T47D (cell line): ENCODE measurements at regions not wholly inside any gene's neighbourhood (a gene's known extent, or its start where the extent isn't known, plus 50 kb on each side); places are given as distances from the start of the nearest gene placed in this dataset.

Experiments used
- DNase-seq, 2 experiments: peaks; one replicate each; pipeline versions ENCODE4 v3.0.0 to v3.0.0-alpha.2; 2011 to 2012; ENCODE audit warnings: low read depth in 1 of 2, low spot score in 1 of 2
- JUND ChIP-seq: IDR thresholded peaks from 2 replicates; pipeline ENCODE4 v1.6.1; 2012; ENCODE audit warnings: low read depth
- in situ Hi-C: cut with HindIII; loops from 2 replicates; pipeline ENCODE4 v1.10.0; 2016; ENCODE audit warnings: low sequenced_read_pairs, low pct_unique_long_range_greater_than_20kb

DNA sequence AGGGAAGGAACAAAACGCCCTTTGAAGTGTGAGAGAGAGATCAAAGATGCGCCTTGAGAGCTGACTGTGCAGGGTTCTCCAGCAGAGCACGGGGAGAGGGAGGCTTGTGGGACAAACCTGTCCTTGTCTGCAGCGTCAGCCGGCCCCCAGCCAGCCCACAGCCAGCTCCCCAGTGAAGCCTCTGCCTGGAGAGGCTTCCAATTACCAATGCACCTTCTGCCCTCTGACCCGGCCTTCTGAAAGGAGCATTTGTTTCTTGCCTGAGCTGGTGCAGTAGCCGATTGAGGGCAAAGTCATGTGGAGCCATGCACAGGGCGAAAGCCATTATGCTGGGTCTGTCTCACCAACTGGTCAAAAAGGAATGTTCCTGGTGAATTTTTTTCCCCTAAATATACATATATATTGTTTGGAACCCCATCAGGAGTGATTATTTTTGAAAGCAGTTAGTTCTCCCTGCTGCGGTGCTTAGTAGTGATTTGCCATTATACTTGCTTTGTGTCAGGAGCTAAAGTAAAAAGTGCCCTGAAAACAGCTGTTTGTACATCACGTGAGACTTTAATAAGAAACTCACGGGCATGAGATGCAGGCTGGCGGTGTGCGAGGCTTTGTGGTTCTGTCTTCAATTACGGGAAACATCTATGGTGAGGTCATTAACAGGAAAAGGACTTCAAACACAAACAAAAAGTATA, 268.6 kb downstream of the KLF6 start:
- no peak for TF ChIP-seq JUND
- no peak for DNase-seq
- in situ Hi-C loops = no loop called here

DNA sequence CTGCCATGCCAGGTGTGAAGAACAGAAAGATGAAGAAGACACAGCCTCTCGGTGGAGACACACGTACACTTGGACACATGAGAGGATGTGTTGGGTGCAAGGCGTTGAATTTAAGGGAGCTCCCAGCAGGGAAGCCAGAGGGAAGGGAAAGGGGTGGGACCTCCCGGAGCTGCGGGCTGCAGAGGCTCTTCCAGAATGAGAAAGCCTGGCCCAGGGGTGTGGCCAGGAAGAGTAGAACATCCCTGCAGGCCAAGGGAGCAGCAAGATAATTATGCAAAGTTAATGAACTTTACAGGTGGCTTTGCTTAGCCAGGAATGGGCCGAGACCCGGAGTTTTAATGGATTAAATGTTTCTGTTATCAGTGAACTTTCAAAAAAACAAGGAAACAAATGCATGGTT, 270.3 kb downstream of the KLF6 start:
- DNase-seq = no peak
- no peak for TF ChIP-seq JUND
- in situ Hi-C loops = no loop called here

GRCh38 chr10:3512263-3512662, 272.7 kb downstream of the KLF6 start:
- no peak for TF ChIP-seq JUND
- in situ Hi-C loops = no loop called here
- DNase-seq = no peak

DNA sequence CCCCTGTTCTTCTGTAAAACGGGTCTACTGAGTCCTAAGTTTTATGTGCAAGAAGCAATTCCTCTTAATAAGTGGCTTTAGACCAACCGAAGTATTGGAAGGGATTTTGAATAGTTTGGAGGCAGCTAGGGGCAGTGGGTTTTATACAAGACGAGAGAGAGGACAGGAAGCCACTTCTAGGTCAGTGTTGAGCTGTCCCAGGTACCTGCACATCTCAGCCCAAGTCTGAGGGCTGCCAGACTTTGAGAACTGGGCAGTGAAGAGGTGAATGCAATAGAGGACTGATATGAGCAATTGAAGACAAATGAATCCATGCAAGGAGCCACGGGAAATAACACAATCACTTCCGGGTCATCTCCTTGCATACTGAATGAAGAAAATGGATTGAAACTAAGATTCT, 273.5 kb downstream of the KLF6 start:
- DNase-seq = no peak
- in situ Hi-C loops = no loop called here
- no peak for TF ChIP-seq JUND

GRCh38 chr10:3510741-3511140, 274.3 kb downstream of the KLF6 start:
- in situ Hi-C loops = no loop called here
- TF ChIP-seq JUND = no peak

GRCh38 chr10:3509355-3509754, 275.7 kb downstream of the KLF6 start:
- DNase-seq = no peak
- TF ChIP-seq JUND = no peak
- in situ Hi-C loops = no loop called here

More at GRCh38 chr10:3510741-3511140, 274.3 kb downstream of the KLF6 start:
- DNase-seq = no peak

- in situ Hi-C loops = no loop called here
- TF ChIP-seq JUND = no peak
Measured at GRCh38 chr10:3503299-3503698, 281.7 kb downstream of the KLF6 start.

GRCh38 chr10:3502673-3503072, 282.3 kb downstream of the KLF6 start:
- TF ChIP-seq JUND = no peak

More at GRCh38 chr10:3503299-3503698, 281.7 kb downstream of the KLF6 start:
- no peak for DNase-seq

GRCh38 chr10:3500408-3500856, 284.6 kb downstream of the KLF6 start:
- no peak for TF ChIP-seq JUND
- in situ Hi-C loops = no loop called here
- peak in 1 of 2 experiments; percentile 27 for DNase-seq

More at GRCh38 chr10:3502673-3503072, 282.3 kb downstream of the KLF6 start:
- DNase-seq = peak in 1 of 2 experiments; percentile 19
- in situ Hi-C loops = no loop called here

DNA sequence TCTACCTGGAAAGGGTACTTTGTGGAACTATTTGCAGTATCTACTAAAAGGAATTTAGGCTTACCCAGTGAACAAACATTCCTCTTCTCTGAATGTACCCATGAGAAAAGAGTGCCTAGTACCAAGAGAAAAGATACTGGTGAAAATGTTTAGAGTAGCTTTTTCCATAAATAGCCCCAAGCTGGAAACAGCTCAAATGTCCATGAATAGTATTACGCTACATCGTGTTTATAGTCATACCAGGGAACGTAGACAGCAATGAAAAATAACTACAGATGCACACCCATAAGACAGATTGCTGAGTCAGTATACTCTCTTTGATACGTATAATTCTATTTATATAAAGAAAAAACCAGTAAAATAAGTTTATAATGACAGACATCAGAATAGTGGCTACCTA, 285.9 kb downstream of the KLF6 start:
- in situ Hi-C loops = no loop called here
- peak in 1 of 2 experiments; percentile 46 for DNase-seq
- TF ChIP-seq JUND = no peak

DNA sequence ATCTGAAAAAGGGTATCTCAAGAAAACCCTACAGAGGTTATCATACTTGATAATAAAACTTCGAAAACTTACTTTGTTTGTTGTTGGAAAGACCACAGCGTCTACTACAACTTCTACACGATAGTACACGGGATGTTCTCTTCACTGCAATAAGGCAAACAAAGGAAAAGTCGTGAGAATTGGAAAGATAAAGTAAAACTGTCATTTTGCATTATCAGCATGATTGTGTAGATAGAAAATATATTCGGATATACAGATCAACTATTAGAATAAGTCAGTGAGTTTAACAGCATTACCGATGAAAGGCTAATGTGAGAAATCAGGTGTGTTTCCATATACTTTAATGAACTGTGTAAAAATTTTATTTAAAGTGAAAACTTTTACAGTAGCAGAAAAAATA, 287.4 kb downstream of the KLF6 start:
- no peak for DNase-seq
- TF ChIP-seq JUND = no peak
- in situ Hi-C loops = no loop called here

DNA sequence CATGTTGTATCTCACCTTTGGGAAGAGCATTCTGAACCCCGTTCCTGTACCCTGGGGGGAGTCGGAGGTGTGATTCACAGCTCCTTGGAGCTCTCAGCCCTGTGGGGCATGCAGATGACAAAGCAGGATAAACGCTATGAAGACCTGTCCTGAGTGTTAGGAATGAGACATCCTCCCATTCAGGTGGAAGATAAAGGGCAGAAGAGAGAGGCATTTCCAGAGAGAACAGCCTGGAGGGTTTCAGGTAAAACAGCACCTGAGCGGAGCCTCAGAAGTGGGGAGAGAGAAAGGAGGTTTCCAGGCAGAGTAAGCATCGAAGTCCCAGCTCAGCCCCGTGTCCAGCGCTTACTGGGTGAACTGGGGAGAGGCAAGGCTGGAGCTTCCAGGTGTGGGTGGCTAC, 288.9 kb downstream of the KLF6 start:
- in situ Hi-C loops = no loop called here
- no peak for DNase-seq
- TF ChIP-seq JUND = no peak

DNA sequence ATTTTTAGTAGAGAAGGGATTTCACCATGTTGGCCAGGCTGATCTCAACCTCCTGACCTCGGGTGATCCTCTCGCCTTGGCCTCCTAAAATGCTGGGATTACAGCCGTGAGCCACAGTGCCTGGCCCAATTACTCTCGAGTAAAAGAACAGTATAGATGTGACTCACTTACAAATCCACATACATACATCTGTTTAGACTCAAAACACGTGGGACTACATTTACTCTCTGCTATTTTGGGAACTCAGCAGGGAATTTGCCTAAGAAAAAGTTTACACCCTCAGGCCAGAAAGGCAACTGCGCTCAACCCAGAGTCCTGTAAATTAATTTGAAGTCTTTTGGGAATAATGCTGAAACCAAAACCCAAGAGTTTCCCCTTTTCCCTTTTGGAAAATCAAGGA, 289.7 kb downstream of the KLF6 start:
- in situ Hi-C loops = no loop called here
- DNase-seq = no peak
- TF ChIP-seq JUND = no peak

- TF ChIP-seq JUND = no peak
- DNase-seq = no peak
- in situ Hi-C loops = no loop called here
Measured at GRCh38 chr10:3494838-3495230, 290.2 kb downstream of the KLF6 start.
